Body of pancreas (tissue), 4 donors: ENCODE measurements at regions not wholly inside any gene's neighbourhood (a gene's known extent, or its start where the extent isn't known, plus 50 kb on each side); places are given as distances from the start of the nearest gene placed in this dataset.

Experiments used
- CTCF ChIP-seq, 7 experiments: fragments of 450-650 bp in 4 of 7; fragments of 200-600 bp in 3 of 7; sonication (generic) in 3 of 7; IDR thresholded peaks; one replicate each; pipeline ENCODE4 v1.5.1; 2016 to 2019; ENCODE audit warnings: antibody characterized with exemption in 7 of 7
- POLR2A ChIP-seq, 3 donors: fragments of 450-650 bp; IDR thresholded peaks; one replicate each; pipeline ENCODE4 v1.6.1; 2016; ENCODE audit warnings: antibody characterized with exemption in 3 of 3, mild to moderate bottlenecking in 2 of 3

- TF ChIP-seq CTCF (IDR thresholded peaks at IDR 0.05) (no peak), POLR2A (IDR thresholded peaks at IDR 0.05) (no peak)
Observed at GRCh38 chr16:35689764-35690163, 2230.4 kb downstream of the TP53TG3F start.
